Endodermal cell (in vitro differentiated cells): ENCODE measurements at regions not wholly inside any gene's neighbourhood (a gene's known extent, or its start where the extent isn't known, plus 50 kb on each side); places are given as distances from the start of the nearest gene placed in this dataset.

Experiments
- DNase-seq: peaks from one replicate; pipeline ENCODE4 v3.0.0-alpha.2; 2017
- H3K27ac ChIP-seq: 2 replicates; pipeline ENCODE4 v1.5.1; 2013; ENCODE audit warnings: mild to moderate bottlenecking, low read depth, low read length, moderate library complexity
- H3K27me3 ChIP-seq: 2 replicates; pipeline ENCODE4 v1.6.1; 2013; ENCODE audit warnings: mild to moderate bottlenecking, low read length, moderate library complexity; ENCODE audit not compliant: insufficient read depth, control insufficient read depth, poor library complexity, severe bottlenecking
- H3K36me3 ChIP-seq: 2 replicates; pipeline ENCODE4 v1.7.0; 2013; ENCODE audit warnings: mild to moderate bottlenecking, low read length, moderate library complexity; ENCODE audit not compliant: control insufficient read depth, insufficient read depth
- H3K4me1 ChIP-seq: one replicate; pipeline ENCODE4 v1.7.0; 2013; ENCODE audit warnings: low read length; ENCODE audit not compliant: control insufficient read depth, insufficient read depth
- H3K4me3 ChIP-seq: 2 replicates; pipeline ENCODE4 v1.5.1; 2013; ENCODE audit warnings: mild to moderate bottlenecking, low read length, moderate library complexity
- H3K9ac ChIP-seq: 2 replicates; pipeline ENCODE4 v1.6.1; 2013; ENCODE audit warnings: mild to moderate bottlenecking, low read length, moderate library complexity; ENCODE audit not compliant: poor library complexity, severe bottlenecking; ENCODE audit errors: extremely low read depth
- H3K9me3 ChIP-seq: 2 replicates; pipeline ENCODE4 v1.6.1; 2013; ENCODE audit warnings: mild to moderate bottlenecking, low read length, moderate library complexity; ENCODE audit not compliant: control insufficient read depth
- H3K27ac Mint-ChIP-seq: 2 replicates; pipeline ENCODE4 v1.8.0; 2020; ENCODE audit warnings: mixed read lengths
- H3K27me3 Mint-ChIP-seq: 2 replicates; pipeline ENCODE4 v1.8.0; 2021; ENCODE audit warnings: mild to moderate bottlenecking, mixed read lengths; ENCODE audit not compliant: insufficient read depth
- H3K36me3 Mint-ChIP-seq: 2 replicates; pipeline ENCODE4 v1.8.0; 2020; ENCODE audit warnings: low read depth, mixed read lengths
- H3K4me1 Mint-ChIP-seq: 2 replicates; pipeline ENCODE4 v1.8.0; 2020; ENCODE audit warnings: mixed read lengths
- H3K4me3 Mint-ChIP-seq: 2 replicates; pipeline ENCODE4 v1.8.0; 2020; ENCODE audit warnings: mild to moderate bottlenecking, moderate library complexity, mixed read lengths
- H3K9me3 Mint-ChIP-seq: 2 replicates; pipeline ENCODE4 v1.8.0; 2020; ENCODE audit warnings: mild to moderate bottlenecking, mixed read lengths
- CTCF ChIP-seq: fragments of 200-600 bp; sonication (generic); conservative IDR thresholded peaks from 2 replicates; pipeline ENCODE4 v1.5.0; 2021; ENCODE audit warnings: antibody characterized with exemption, mild to moderate bottlenecking
- WGBS, 2 experiments: methylation state at CpG; one replicate each; pipeline versions ENCODE4 v1.1.5 to v1.1.7; 2013; ENCODE audit warnings: missing lambda C conversion rate in 2 of 2, mixed read lengths in 1 of 2; ENCODE audit not compliant: insufficient coverage in 1 of 2, insufficient read length in 1 of 2; 5-methylcytosine and 5-hydroxymethylcytosine counted together

- no peaks in the 10 kb centered on the region for H3K4me1 Mint-ChIP-seq
- no peak overlapping the region for H3K27ac Mint-ChIP-seq
- H3K27ac ChIP-seq: no peak overlapping the region
- TF ChIP-seq CTCF: no peak
- H3K27me3 ChIP-seq: no peaks in the 10 kb centered on the region
- no peaks in the 10 kb centered on the region for H3K9me3 Mint-ChIP-seq
- H3K27me3 Mint-ChIP-seq: no peaks in the 10 kb centered on the region
- H3K4me1 ChIP-seq: no peaks in the 10 kb centered on the region
- no peaks in the 10 kb centered on the region for H3K9me3 ChIP-seq
- no peaks in the 10 kb centered on the region for H3K36me3 Mint-ChIP-seq
- no peaks in the 10 kb centered on the region for H3K36me3 ChIP-seq
- no peak overlapping the region for H3K4me3 Mint-ChIP-seq
- no peak for DNase-seq
- no peak overlapping the region for H3K4me3 ChIP-seq
- no peak overlapping the region for H3K9ac ChIP-seq
These were observed 534.9 kb upstream of the KLF12 start for GRCh38 chr13:74669149-74669548.

- TF ChIP-seq CTCF: no peak
- H3K4me1 ChIP-seq: no peaks in the 10 kb centered on the region
- H3K9me3 ChIP-seq: no peaks in the 10 kb centered on the region
- 91% methylated on average over 1 to 3 of the region's 3 CpGs for WGBS, 2 experiments
- Mint-ChIP-seq H3K36me3 (no peaks in the 10 kb centered on the region), H3K9me3 (no peaks in the 10 kb centered on the region), H3K27ac (no peak overlapping the region), H3K27me3 (no peaks in the 10 kb centered on the region), H3K4me1 (no peaks in the 10 kb centered on the region), H3K4me3 (no peak overlapping the region)
- H3K4me3 ChIP-seq: no peak overlapping the region
- no peaks in the 10 kb centered on the region for H3K36me3 ChIP-seq
- no peaks in the 10 kb centered on the region for H3K27me3 ChIP-seq
- H3K27ac ChIP-seq: no peak overlapping the region
- H3K9ac ChIP-seq: no peak overlapping the region
- no peak for DNase-seq
These were observed 533.5 kb upstream of the KLF12 start for GRCh38 chr13:74667656-74668203.

GRCh38 chr13:74662905-74663304 lies 528.7 kb upstream of the KLF12 start:
- WGBS, 2 experiments: 88 to 95% methylated on average over 2 of the region's 2 CpGs
- Histone ChIP-seq H3K36me3 (no peaks in the 10 kb centered on the region), H3K9me3 (peaks cover 5% of the 10 kb centered on the region), H3K27me3 (no peaks in the 10 kb centered on the region), H3K4me1 (no peaks in the 10 kb centered on the region), H3K9ac (no peak overlapping the region), H3K4me3 (no peak overlapping the region), H3K27ac (no peak overlapping the region)
- no peak overlapping the region for H3K27ac Mint-ChIP-seq
- H3K27me3 Mint-ChIP-seq: no peaks in the 10 kb centered on the region
- TF ChIP-seq CTCF: no peak
- peaks cover under 1% of the 10 kb centered on the region for H3K9me3 Mint-ChIP-seq
- H3K4me3 Mint-ChIP-seq: no peak overlapping the region
- H3K4me1 Mint-ChIP-seq: no peaks in the 10 kb centered on the region
- DNase-seq: no peak
- H3K36me3 Mint-ChIP-seq: no peaks in the 10 kb centered on the region
